HG03571 (cell line): ENCODE measurements at regions not wholly inside any gene's neighbourhood (a gene's known extent, or its start where the extent isn't known, plus 50 kb on each side); places are given as distances from the start of the nearest gene placed in this dataset.

Experiments used
- ATAC-seq: cut with Tn5 transposase; IDR thresholded peaks from one replicate; pipeline ENCODE4 v1.9.1; 2021; ENCODE audit not compliant: unreplicated experiment

DNA sequence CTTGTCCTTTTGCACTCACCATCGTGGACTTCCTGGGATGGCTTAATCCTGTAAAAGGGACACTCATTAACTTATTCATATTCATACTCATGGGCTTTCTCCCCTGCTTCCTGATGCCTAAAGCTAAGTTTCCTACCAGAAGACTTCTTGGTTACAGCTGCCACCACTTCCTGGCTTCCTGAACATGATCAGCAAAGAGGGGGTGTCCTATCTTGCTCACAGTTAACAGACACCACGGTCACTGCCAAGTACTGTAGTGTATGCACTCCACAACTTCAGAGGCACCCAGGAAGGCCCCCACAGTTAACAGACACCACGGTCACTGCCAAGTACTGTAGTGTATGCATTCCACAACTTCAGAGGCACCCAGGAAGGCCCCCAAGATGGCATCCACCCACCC is 177.8 kb downstream of the SIPA1L2 start:
- no peak for ATAC-seq

DNA sequence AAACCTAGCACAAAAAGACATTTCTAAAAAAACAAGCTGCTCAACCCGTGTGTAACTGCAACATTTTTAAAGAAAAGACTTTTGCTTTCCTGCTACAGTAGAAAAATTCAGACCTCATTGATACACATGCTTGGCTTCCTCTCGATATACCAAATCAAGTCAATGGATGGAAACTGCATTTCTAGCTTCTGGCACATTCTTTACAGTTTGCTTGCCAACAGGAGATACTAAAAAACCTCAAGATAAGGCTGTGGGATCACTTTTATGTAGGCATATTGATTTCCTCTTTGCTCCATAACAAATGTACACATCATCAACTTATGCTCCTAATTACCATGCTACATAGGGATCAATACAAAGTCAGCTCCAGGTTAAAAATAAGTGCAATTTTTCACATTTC is 178.4 kb downstream of the SIPA1L2 start:
- no peak for ATAC-seq

DNA sequence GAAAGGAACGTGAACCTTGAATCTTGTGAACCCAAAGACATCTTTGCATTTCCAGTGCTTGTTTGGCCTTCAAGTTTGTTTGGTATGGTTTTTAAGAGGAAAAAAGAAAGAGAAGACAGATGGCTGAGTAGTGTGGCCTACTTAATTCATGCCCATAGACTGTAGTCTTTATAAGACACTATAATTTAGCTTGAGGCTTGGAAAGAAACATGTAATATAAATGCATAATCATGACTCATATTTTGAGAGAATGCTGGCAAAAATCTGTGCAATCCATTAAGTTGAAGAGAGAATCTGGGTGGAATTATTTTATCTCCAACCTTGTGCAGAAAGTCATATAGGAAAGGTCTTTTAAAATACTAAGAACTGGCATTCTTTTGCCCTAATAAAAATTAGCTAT is 179.3 kb downstream of the SIPA1L2 start:
- ATAC-seq, result no peak

GRCh38 chr1:232447125-232447524 is 182.8 kb downstream of the SIPA1L2 start:
- ATAC-seq, result no peak

GRCh38 chr1:232445361-232446106 is 184.4 kb downstream of the SIPA1L2 start:
- ATAC-seq, result no peak

- ATAC-seq, result no peak
Measured at GRCh38 chr1:232443372-232443771, 186.6 kb downstream of the SIPA1L2 start.

- no peak for ATAC-seq
Measured at GRCh38 chr1:232441036-232441411, 188.9 kb downstream of the SIPA1L2 start.

GRCh38 chr1:232440325-232441035 is 189.5 kb downstream of the SIPA1L2 start:
- no peak for ATAC-seq

DNA sequence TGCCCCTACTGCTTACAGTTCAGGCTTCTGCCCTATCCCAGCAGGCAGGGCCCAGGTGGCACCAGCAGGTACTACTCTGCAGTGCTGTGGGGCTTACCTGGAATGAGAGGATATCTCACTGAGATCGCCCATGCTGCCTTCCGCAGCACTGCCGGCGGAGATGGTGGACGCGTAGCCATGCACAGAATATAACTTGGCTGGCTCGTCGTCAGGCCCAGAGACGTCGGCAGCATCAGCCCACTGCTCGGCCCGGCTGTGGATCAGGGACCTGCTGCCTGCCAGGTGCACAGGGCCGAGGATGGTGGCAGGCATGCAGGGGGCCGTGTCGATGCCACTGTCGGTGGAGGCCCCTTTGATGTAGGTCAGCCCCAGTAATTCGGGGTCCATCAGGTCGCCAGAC is 190.9 kb downstream of the SIPA1L2 start:
- ATAC-seq, result no peak

DNA sequence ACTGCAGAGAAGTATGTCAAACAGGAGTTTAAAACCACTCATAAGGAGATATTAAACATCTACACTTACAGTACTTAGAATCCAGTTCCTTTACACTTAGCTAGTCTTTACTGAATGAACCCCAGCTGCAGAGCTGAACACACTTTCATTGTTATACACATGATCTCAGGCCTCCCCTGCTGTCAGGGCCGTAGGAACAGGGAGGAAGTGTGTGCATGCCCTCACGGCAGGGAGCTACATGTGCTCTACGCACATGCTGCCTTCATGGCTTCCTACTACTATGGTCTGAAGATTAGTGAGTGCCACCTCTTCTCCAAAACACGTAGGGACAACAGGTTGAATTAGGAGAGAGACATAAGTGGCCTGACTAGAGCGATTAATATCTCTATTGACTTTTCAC is 191.5 kb downstream of the SIPA1L2 start:
- ATAC-seq, result no peak

DNA sequence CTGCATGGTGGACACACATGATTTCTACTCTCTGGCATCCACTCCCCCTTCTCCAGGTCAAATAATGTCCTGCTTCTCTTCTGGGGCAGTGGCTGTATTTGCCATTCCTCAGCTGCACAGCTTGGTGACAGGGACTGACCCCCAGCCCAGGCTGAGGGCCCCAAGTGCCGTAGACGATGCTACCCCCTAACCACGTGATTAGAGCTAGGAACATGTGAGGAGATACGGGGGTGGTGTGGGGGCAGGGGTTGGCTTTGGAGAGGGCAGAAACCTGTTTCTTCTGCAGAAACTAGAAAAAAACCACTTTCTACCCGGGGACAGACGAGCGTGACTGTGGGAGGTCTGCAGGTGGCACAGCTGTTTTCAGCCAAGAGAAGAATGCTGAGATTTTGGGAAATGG is 192.4 kb downstream of the SIPA1L2 start:
- no peak for ATAC-seq

GRCh38 chr1:232435729-232436128 is 194.2 kb downstream of the SIPA1L2 start:
- ATAC-seq, result no peak

GRCh38 chr1:232432313-232432712 is 197.6 kb downstream of the SIPA1L2 start:
- no peak for ATAC-seq

- ATAC-seq, result no peak
Measured at GRCh38 chr1:232431748-232432147, 198.2 kb downstream of the SIPA1L2 start.

- no peak for ATAC-seq
Measured at GRCh38 chr1:232431326-232431725, 198.6 kb downstream of the SIPA1L2 start.

DNA sequence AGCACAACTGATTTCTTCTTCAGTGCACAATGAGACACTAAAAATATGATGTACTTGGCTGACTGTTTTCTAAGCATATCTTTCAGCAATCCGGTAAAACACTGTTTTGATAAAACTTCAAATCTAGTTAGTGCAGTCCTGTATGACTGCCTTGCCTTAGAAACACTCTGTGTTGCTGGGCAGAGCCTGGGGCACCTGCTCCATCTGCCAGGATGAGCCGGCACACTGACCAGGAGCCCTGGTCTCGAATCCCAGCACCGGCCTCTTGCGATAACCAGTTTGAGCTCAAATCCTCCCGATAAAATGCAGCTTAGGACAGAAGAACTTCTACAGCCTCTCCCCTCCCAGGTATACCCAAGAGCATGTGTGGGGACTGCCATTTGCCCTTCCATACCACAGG is 199.5 kb downstream of the SIPA1L2 start:
- no peak for ATAC-seq

DNA sequence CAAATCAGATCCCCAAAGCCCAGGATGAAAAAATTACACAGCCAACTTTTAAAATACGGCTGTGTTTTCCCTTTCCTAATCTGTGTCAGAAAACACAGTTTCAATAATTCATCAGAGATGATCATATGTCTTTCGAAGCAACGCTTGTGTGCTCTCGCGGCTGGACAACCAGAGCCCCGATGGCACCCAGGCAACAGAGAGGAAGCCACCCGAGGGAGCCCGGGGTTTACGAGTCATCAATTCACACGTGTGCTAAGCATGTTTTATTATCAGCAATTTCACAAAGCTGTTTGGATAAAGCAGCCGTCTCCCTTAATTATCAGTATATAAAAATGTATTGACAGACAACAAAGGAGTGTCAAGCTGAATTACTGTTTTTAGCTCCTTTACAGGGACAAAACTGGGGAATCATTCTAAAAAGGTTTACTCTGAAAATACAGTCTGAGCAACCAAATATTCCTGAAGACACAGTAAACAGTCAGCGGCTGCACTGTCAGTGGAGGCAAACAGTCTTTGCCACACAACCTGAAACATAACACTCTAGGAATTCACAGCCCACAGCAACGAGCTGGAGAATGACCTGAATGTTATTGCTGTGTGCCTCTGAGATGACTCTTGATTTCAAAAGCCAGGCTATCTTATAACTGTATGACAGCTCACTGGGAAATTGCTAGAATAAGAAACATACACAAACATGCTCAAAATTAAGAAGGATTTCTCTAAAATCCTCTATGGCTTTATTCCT is 201.0 kb downstream of the SIPA1L2 start:
- ATAC-seq, result no peak

GRCh38 chr1:232428036-232428645 is 201.8 kb downstream of the SIPA1L2 start:
- no peak for ATAC-seq

- ATAC-seq, result no peak
Measured at GRCh38 chr1:232426801-232427200, 203.1 kb downstream of the SIPA1L2 start.

DNA sequence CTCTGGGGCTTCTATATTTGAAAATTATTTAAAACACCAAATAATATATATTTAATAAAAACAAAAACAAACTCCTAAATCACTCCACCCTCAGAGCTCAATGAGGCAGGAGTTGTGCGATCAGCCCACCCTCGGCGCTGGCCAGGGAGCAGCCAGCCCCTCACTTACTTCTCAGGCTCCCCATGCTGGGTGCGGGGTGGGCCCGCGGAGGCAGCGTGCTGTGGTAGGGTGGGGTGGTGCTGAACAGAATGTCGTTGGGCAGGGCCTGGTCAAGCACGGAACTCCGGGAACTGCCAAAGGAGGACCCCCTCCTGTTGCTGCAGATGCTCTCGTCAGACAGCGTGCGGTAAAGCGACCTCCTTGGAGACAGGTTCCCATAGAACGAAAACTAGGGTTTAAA is 204.5 kb downstream of the SIPA1L2 start:
- no peak for ATAC-seq

DNA sequence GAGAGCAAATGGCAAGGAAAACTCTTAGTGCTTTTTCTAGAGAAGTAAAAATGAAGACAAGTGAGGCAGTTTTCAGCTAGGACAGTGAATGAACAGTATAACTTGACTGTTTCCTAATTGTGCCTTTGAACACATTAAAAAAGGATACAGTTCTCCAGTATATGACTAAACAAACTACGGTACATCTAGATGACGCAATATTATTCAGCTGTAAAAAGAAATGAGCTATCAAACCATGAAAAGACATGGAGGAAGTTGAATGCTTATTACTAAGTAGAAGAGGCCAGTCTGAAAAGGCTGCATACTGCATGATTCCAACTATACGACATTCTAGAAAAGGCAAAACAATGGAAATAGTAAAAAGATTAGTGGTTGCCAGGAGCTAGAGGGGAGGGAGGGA is 206.3 kb downstream of the SIPA1L2 start:
- no peak for ATAC-seq

DNA sequence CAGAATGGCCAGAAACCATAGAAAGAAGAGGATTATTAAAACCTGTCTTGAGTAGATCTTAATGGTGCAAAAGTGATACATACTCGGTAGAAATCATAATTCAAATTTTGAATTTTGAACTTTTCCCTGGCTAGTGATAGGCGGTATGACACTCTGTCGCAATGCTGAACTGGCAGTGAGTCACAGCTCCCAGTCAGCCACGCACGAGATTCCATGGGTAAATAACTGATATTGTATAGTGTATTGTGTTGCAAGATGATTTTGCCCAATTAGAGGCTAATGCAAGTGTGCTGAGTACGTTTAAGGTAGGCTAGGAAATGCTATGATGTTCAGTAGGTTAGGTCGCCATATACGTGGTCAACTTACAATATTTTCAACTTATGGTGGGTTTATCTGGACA is 207.0 kb downstream of the SIPA1L2 start:
- ATAC-seq, result no peak
